Pulmonary artery endothelial cell (primary cell): ENCODE measurements at regions not wholly inside any gene's neighbourhood (a gene's known extent, or its start where the extent isn't known, plus 50 kb on each side); places are given as distances from the start of the nearest gene placed in this dataset.
"Not testable (repeated sequence)": the region's sequence is repeated elsewhere in the genome, so short reads cannot be mapped to it uniquely, and the experiment has no call there.

Experiments used
- DNase-seq: peaks from one replicate; pipeline ENCODE4 v3.0.0-alpha.2; 2011; ENCODE audit warnings: low read depth, low spot score

- DNase-seq = no peak
These were observed 132.7 kb upstream of the MEX3C start for GRCh38 chr18:51330148-51330547.

GRCh38 chr18:51330739-51331138, 133.3 kb upstream of the MEX3C start:
- no peak for DNase-seq

DNA sequence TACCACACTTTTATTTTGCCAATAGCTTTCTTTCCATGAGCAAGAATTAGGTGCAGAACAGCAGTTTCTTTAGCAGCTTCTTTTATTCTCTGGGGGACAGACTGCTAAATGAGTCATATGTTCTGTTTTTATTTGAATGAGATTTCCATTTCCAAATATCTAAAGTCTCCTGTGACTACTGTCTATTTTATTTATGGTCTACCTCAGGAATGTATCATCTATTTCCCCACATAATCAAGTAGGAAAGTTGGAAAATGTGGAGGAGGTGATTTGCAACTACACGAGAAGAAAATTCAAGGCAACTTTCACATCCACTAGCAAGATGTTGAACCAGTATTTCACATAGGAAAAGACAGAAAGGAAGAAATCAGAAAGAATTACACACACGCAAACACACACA, 139.9 kb upstream of the MEX3C start:
- no peak for DNase-seq

DNA sequence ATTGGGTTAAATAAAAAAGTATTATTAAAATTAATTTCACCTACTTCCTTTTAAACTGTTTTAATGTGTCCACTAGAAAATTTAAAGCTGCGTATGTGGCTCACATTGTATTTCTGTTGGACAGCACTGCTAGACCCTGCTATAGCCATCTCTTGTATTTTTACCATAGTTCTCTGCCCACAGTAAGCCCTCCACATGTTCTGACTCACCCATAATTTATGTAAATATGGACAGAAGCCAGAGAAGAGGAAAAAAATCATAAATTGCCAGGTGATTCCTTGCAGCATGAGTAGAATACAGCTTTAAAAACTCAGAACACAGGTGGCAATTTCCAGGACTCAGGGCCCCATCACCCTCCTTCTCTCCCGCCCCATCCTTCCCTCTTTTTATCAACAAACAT, 142.4 kb upstream of the MEX3C start:
- DNase-seq = no peak

GRCh38 chr18:51340332-51340731, 142.9 kb upstream of the MEX3C start:
- DNase-seq = no peak

DNA sequence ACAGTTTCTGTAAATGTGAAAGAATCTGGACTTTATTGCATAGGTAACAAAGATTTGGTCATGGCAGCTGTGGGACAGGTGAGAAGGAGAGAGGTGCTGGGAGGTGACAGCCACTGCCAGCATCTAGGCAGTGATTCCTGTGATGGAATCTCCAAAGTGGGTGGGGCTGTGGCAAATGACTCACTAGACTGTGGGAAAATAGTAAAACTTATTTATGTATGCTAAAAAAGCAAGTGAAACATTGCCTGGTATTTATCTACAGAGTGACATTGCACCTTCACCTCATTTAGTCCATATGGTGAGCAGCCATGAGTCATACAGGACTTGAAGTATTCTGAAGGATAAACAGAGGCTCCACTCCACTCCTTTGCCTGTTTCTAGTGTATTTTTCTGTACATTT, 145.3 kb upstream of the MEX3C start:
- no peak for DNase-seq

GRCh38 chr18:51345848-51346391, 148.4 kb upstream of the MEX3C start:
- no peak for DNase-seq

GRCh38 chr18:51346404-51346803, 148.9 kb upstream of the MEX3C start:
- no peak for DNase-seq

GRCh38 chr18:51350081-51350480, 152.6 kb upstream of the MEX3C start:
- DNase-seq = no peak

DNA sequence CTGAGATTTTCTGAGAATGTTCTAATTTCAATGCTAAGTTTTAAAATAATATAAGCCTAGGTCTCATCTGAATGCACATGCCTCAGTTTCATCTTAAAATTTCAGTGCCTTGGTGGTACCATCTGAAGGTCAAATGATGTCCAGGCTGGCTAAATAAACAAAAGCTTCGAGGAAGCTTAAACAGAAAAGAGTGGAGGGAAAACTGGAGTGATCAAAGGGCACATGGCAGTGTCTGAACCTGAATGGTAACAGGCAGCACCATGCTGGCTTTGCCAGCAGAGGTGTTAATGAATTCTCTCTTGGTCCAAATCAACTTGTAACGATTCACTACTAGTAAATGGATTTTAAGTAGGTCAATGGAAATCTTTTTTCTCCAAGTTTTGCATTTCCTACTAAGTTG, 158.4 kb upstream of the MEX3C start:
- no peak for DNase-seq

GRCh38 chr18:51360301-51360700, 162.8 kb upstream of the MEX3C start:
- not testable (repeated sequence) for DNase-seq

GRCh38 chr18:51361130-51361860, 163.8 kb upstream of the MEX3C start:
- peak; percentile 41 for DNase-seq

DNA sequence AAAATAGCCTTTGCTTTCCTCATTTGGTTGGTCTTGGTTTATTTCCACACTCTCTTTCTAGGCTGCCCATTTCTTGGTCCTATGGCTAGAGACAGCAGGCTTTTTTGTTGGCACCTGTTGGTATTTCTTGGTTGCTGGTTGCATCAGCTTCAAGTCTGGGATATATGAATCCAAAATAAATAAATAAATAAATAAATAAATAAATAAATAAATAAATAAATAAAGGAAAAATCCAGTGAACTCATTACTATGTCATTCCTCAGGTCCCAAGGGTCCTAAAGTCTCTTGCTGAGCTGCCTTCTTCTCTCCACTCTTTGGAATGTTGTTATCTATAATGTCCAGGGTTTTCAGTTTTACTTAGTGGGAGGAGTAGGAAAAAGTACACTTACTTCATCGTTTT, 165.9 kb upstream of the MEX3C start:
- no peak for DNase-seq

DNA sequence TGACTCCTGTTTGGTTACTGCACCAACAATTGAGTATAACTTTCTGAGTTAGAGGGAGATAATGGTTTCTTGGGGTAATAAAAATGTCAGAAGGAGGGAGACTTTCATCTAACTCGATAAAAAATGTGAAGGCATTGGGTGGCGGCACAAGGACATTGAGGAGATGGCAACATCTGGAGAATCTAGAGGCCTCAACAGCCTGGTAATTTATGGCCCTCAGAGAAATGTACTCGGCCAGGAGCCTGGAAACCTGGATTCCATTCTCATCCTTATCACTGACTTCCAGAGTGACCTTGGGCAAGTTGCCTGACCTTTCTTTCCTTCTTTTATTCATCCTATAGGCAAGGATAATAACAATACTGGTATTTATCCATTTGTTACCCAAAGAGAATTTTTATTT, 173.5 kb upstream of the MEX3C start:
- no peak for DNase-seq

GRCh38 chr18:51371929-51372328, 174.4 kb upstream of the MEX3C start:
- DNase-seq = no peak

GRCh38 chr18:51382081-51382480, 184.6 kb upstream of the MEX3C start:
- no peak for DNase-seq

- DNase-seq = no peak
These were observed 185.6 kb upstream of the MEX3C start for GRCh38 chr18:51383116-51383515.

- DNase-seq = no peak
These were observed 186.2 kb upstream of the MEX3C start for GRCh38 chr18:51383711-51384110.

DNA sequence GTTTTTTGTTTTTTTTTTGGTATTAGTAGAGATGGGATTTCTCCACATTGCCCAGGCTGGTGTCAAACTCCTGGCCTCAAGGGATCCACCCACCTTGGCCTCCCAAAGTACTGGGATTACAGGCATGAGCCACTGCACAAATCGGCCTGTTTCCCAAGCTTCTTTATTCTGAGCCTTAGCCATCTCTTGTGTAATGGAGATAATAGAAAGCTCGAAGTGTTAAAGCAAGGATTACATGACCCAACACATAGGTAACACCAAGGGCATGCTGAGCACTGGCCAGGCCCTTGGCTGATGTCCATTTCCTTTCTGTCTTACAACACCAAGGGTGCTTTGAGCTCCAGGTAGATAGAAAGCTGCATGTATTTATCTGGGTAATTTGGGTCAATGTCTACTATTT, 187.8 kb upstream of the MEX3C start:
- no peak for DNase-seq

DNA sequence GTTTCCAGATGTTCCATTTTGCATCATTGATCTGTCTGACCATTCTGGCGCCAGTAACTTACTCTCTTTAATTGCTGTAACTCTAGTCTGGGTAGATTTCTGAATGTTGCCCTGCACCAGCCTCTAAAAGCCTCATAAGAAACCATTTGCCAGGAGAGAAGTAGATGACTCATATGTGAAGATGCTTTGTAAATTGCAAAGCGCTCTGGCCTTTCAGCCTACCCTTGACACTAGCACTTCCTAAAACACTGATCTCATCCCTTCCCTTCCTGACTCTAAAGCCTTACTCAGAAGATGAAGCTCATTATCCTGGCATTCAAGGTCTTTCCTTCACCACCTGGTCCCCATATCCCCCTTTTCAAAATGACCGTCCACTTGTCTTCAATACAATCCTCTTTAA, 193.2 kb upstream of the MEX3C start:
- DNase-seq = no peak

DNA sequence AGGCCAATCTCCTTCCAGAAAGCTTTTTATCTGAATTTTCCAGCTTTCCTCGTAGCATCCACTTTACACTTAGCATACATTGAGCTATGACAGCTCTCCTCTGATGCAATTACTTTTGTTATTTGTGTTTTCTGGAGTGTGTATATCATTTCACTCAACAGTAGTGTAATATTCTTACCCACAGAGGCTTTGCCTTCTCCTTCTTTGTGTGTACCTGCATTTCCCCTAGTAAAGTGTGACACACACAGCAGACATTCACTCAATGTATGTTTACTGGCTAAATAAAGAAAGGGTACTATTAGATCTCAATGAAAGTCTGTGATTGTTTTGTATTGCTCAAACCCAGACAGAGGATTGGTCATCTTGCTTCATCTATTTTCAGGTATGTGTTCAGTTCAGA, 193.7 kb upstream of the MEX3C start:
- no peak for DNase-seq

DNA sequence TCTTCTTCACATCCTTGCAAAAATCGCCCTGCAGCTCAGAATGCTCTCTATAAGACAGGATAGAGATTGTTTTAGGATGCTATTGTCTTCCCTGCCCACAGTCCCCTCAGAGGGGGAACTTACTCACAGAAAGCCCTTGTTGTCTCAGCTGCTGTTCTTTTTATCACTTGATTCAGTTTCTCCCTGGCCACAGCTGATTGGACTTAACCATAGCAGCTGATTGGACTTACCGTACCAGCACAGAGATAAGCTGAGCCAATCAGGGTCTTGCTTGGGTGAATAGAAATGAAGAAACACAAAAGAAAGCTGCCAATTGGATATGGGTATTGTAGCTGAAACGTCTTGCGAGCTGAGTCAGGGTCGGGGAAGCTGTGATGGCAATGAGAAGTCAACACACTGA, 194.2 kb upstream of the MEX3C start:
- no peak for DNase-seq

DNA sequence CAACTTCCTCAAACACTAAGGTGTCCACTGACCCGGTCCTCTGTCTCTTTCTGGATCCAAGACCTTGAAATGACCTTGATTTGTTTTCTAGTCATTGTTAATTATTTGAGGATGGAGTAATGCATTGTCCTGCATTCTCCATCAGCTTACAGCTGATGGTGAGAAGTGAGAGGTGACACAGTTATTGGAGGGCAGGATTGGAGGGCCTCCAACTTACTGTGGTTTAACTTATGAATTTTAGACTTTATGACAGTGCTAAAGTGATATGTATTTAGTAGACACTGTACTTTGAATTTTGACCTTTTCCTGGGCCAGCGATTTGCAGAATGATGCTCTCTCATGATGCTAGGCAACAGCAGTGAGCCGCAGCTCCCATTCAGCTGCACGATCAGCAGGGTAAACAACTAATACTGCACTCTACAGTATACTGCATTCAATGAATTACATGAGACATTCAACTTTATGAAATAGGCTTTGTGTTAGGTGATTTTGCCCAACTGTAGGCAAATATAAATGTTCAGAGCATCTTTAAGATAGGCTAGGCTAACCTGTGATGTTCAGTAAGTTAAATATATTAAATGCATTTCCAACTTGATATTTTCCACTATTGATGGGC, 200.0 kb upstream of the MEX3C start:
- DNase-seq = no peak
